H7 (cell line): ENCODE measurements at regions not wholly inside any gene's neighbourhood (a gene's known extent, or its start where the extent isn't known, plus 50 kb on each side); places are given as distances from the start of the nearest gene placed in this dataset.

ENCODE experiments used
- DNase-seq: peaks from one replicate; pipeline ENCODE4 v3.0.0; 2012
- H3K27me3 ChIP-seq: 2 replicates; pipeline ENCODE4 v1.6.0; 2011; ENCODE audit warnings: mild to moderate bottlenecking, low read length; ENCODE audit not compliant: control insufficient read depth, insufficient read depth
- H3K36me3 ChIP-seq: replicated peaks from 2 replicates; pipeline ENCODE4 v1.5.1; 2011; ENCODE audit warnings: low read length; ENCODE audit not compliant: control insufficient read depth, insufficient read depth
- H3K4me3 ChIP-seq: 2 replicates; pipeline ENCODE4 v1.5.1; 2011; ENCODE audit warnings: low read depth, mild to moderate bottlenecking, control low read depth, low read length, moderate library complexity; ENCODE audit not compliant: insufficient read depth

DNA sequence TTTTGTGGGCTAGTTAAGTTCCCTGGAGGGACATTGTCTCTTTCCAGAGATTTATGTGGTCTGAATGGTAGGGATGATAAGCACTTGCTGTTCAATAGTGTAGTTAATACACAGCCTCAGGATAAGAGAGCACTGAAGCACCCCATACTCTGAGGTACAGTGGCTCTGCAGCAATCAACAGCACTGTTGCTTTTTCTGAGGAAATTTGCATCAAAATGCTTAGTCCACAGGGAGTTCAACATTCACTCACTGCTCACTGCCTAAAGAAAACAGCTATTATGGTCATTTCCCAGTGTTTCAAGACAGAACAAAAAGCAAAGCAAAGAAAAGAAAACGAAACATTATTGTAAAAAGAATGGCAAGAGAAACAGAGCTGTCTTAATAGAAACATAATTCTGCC lies 441.9 kb downstream of the PLOD2 start:
- H3K27me3 ChIP-seq: no peaks in the 10 kb centered on the region
- DNase-seq: no peak

DNA sequence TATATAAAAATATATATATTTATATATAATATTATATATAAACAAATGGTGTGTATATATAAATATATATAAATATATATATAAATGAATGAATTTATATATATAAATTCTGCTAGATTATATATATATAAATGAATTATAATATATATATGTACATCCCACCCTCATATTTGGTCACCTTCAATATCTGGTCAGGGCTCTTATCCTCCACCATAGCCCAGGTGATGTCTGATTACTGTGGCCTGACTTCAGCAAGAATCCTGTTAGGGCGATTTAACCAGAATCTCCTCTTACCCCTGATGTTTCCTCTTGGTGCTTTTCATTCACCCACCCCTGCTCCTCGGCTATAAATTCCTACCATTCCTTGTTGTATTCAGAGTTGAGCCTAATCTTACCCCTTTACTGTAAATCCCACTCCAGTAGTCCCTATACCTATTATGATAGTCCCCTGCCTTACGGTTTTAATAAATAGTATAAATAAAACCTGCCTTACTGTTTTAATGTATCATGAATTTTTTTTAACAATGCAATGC lies 439.6 kb downstream of the PLOD2 start:
- no peak for DNase-seq
- no peaks in the 10 kb centered on the region for H3K27me3 ChIP-seq
- H3K4me3 ChIP-seq: no peak overlapping the region
- H3K36me3 ChIP-seq: no peaks in the 10 kb centered on the region

More for the DNA sequence above, 441.9 kb downstream of the PLOD2 start:
- Histone ChIP-seq H3K36me3 (no peaks in the 10 kb centered on the region), H3K4me3 (no peak overlapping the region)

DNA sequence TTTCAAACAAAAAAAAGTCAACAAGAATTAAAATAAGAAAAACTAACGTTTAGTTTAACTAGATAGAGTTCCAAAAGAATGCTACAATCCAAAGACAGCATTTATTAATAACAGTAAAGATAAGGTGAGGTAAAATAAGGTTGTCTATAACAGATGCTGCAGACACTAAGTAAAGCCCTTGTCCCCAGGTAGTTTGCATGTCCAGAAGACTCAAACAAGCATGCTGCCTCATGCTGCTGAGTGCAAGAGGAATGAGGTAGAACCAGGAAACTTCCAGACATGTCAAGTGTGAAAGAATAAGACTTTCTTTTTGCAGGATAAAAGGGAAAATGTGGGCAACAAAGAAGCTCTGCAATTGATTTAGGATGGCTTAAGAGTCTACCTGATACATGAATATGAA lies 439.2 kb downstream of the PLOD2 start:
- Histone ChIP-seq H3K36me3 (no peaks in the 10 kb centered on the region), H3K4me3 (no peak overlapping the region), H3K27me3 (no peaks in the 10 kb centered on the region)
- no peak for DNase-seq

DNA sequence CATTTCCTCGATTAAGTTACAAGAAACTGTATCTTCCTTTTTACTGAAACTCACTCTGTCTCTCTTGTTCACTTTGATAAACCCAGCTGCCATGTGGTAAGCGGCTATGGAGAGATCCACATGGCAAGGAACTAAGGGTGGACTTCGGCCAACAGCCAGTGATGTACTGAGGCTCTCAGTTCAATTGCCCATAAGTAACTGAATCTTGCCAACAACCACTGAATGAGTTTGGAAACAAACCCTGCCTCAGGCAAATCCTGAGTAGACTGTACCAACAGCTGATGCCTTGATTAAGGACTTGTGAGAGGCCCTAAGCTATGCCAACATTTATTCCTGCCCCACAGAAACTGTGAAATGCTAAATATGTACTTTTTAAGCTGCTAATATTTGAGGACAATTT lies 433.5 kb downstream of the PLOD2 start:
- H3K27me3 ChIP-seq: no peaks in the 10 kb centered on the region
- no peaks in the 10 kb centered on the region for H3K36me3 ChIP-seq
- H3K4me3 ChIP-seq: no peak overlapping the region
- DNase-seq: no peak

DNA sequence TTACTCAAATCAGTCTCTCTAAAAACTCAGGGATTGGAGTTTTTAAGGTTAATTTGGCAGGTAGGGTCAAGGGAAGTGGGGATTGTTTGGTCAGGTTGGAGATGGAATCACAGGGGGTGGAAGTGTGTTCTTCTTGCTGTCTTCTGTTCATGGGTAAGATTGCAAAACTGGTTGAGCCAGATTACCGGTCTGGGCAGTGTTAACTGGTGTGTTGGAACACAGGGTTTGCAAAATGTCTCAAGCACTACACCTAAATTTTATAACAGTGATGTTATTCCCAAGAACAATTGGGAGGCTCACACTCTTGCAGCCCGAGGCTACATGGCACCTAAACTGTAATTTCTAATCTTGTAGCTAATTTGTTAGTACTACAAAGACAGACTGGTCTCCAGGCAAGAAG lies 425.4 kb downstream of the PLOD2 start:
- Histone ChIP-seq H3K36me3 (no peaks in the 10 kb centered on the region), H3K27me3 (no peaks in the 10 kb centered on the region), H3K4me3 (no peak overlapping the region)
- DNase-seq: no peak

DNA sequence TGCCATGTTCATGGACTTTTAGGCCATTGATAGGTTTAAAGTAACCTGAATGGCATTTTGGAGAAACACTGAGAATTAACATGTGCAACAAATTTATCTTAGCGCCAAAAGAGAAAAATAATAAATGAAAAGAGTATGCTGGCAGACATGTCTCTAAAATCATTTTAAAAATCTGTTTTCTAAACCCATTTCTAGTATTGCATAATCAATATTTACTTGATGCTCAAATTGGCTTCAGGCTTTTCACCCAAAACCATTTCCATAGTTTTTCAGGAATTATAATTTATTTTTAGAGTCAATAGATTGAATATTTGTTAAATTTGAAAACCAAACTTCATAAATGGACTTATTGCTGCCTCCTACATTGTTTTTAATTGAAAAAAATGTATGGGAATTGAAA lies 423.0 kb downstream of the PLOD2 start:
- Histone ChIP-seq H3K27me3 (no peaks in the 10 kb centered on the region), H3K36me3 (no peaks in the 10 kb centered on the region), H3K4me3 (no peak overlapping the region)
- DNase-seq: no peak

DNA sequence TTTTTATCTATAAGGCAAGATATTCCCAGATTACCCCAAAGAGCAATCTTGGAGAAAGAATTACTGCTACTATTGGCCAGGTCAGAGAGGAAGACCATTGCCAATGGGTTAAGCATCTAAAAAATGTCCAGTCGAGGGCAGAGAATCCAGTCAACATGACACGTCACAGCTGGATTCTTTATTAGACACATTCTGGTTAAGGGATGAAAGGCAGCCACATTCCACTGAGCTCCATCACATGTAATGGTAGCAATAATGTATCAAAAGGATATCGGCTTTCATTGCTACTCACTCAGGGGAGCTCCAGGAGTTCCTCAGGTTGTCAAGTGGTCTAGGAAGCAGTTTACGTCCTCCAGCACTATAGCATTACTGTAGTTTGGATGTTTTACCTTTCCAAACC lies 421.1 kb downstream of the PLOD2 start:
- DNase-seq: no peak
- no peak overlapping the region for H3K4me3 ChIP-seq

DNA sequence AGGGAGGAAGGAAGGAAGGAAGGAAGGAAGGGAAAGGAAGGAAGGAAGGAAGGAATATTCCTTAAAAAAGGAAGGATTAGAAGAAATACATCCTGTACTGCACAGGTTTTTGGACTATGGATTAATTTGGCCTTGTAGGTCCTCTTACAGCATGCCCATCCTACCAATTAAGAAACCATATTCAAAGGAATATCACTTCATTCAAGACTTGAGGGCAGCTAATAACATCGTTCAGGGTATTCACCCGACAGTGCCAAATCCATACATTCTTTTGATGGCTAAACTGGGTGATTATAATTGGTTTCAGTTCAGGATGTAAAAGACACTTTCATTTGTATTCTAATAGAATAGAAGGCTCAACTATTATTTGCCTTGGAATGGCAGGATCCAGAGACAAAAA lies 410.3 kb downstream of the PLOD2 start:
- no peak for DNase-seq
- Histone ChIP-seq H3K27me3 (no peaks in the 10 kb centered on the region), H3K4me3 (no peak overlapping the region), H3K36me3 (no peaks in the 10 kb centered on the region)

More for the DNA sequence above, 421.1 kb downstream of the PLOD2 start:
- no peaks in the 10 kb centered on the region for H3K27me3 ChIP-seq
- no peaks in the 10 kb centered on the region for H3K36me3 ChIP-seq

DNA sequence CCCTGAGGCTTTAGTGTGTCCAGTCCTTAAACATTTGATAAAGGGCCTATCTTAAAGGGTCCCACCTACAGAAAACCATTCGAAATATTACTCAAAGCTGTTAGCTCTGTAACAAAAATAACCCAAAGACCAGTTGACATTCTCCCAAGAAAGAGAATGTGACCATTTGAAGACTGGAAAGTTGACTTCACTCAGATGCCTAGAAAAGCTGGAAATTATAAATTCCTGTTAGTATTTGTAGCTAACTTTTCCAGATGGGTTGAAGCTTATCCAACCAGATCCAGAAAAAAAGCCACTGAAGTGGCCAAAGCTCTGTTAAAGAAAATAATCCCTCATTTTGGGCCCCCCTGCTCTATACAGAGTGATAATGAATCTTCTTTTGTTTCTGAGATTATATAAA lies 408.4 kb downstream of the PLOD2 start:
- DNase-seq: no peak
- Histone ChIP-seq H3K4me3 (no peak overlapping the region), H3K27me3 (no peaks in the 10 kb centered on the region), H3K36me3 (no peaks in the 10 kb centered on the region)

DNA sequence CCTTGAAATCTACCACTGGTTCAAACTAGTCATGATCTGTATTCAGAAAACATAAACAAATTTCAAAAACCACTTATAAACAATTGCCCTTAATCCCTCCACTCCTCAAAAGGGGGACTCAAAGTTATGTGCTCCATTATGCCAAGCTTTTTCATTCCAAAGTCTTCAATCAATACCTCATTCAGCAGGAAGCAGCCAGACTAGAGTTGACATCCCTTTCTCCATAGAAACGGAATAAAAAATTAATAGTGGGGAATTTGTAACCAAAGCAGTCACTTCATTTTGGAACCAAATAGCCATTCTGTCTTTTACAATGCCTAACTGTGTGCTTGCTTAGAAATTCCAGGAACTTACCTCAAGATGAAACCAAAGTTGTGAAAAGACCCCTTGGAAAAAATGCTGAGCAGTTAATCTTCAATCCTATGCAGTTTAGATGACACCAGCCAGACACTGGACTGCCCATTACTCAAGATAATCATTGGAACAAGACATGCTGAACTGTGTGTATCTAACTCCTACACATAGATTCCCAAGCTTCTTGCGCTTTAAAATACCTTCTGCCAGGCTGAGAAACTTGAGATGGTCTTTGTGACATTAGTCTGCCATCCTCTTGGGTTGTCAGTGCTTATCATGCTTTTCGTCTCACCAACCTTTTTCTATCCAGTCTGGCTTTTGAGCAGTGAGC lies 406.2 kb downstream of the PLOD2 start:
- Histone ChIP-seq H3K4me3 (no peak overlapping the region), H3K36me3 (no peaks in the 10 kb centered on the region), H3K27me3 (no peaks in the 10 kb centered on the region)
- DNase-seq: no peak

DNA sequence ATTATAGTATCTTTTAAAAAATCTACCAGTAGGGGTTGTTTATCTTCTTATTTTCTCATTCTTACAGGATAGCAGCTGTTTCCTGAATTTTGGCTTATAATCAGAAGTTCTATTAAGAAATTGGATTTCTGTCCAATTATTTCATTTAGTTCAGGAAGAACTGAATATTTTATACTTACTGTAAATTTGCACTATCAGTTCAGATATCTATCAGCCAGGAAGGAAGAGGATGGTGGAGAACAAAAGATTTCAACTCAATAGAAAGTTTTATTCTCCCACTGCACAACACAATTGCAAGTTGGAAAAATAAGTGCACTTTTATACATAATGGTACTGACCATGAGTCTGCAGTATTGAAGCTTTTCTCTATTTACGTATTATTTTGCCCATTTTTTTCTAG lies 400.9 kb downstream of the PLOD2 start:
- no peak for DNase-seq
- no peaks in the 10 kb centered on the region for H3K27me3 ChIP-seq
- no peak overlapping the region for H3K4me3 ChIP-seq
- no peaks in the 10 kb centered on the region for H3K36me3 ChIP-seq

DNA sequence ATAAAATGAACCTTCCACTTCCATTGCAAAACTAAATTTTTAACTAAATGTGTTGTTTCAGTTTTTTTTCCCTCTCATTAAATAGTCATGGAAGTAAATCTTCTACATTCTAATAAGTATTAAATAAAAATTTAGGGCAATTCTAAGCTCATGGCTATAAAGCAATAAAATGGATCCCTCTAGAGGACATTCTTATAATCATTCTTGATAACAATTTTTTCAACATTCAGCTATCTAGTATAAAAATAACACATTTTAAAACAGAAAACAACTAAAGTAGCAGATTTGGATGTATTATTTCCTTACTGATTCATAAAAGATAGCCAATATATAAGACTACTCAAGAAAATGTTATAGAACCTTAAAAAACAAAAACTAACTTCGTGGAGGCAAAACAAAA lies 393.1 kb downstream of the PLOD2 start:
- DNase-seq: no peak
- no peaks in the 10 kb centered on the region for H3K27me3 ChIP-seq
- no peak overlapping the region for H3K4me3 ChIP-seq

DNA sequence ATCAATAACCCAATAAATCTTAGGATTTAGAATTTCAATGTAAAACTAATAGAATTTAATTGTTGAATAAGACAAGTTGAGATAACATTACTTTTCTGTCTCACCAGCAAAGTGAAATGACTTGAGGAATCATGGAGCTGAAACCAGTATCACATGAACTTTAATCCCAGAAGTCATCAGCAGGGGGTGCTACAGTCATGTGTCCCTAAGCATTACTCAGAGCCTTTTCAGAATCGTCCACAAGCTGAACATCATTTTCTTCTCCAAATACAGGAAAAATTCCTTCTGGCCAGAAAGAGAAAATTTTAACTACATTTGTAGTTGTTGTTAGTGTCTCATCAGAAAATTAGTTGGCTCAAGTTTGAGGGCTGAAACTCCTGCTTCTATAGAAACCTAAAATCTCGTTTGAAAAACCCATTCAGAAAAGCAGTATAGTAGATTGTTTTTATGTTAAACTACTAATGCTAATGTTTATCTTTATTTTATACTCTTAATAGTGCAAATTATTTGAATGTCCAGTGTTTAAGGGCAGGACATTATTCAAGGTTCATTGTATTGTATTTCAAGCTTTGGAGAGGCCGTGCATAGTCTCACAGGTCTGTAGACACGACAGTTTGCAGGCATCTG lies 384.1 kb downstream of the PLOD2 start:
- no peaks in the 10 kb centered on the region for H3K27me3 ChIP-seq
- DNase-seq: peak; percentile 2
- no peaks in the 10 kb centered on the region for H3K36me3 ChIP-seq
- H3K4me3 ChIP-seq: no peak overlapping the region

More for the DNA sequence above, 393.1 kb downstream of the PLOD2 start:
- H3K36me3 ChIP-seq: no peaks in the 10 kb centered on the region

DNA sequence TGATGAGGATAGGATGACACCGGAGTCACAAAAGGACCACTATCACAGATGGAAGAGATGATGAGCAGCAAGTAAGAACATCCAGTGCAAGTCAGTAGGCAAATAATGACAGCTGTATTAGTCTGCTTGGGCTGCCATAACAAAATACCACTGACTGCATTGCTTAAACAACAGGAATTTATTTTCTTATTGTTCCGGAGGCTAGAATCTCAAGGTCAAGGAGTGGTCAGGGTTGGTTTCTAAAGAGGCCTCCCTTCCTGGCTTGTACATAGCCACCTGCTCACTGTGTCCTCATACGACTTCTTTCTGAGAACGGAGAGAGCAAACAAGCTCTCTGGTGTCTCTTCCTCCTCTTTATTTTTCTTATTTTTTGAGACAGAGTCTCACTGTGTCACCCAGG lies 380.7 kb downstream of the PLOD2 start:
- H3K36me3 ChIP-seq: no peaks in the 10 kb centered on the region
- H3K27me3 ChIP-seq: no peaks in the 10 kb centered on the region
- no peak overlapping the region for H3K4me3 ChIP-seq
- DNase-seq: no peak

DNA sequence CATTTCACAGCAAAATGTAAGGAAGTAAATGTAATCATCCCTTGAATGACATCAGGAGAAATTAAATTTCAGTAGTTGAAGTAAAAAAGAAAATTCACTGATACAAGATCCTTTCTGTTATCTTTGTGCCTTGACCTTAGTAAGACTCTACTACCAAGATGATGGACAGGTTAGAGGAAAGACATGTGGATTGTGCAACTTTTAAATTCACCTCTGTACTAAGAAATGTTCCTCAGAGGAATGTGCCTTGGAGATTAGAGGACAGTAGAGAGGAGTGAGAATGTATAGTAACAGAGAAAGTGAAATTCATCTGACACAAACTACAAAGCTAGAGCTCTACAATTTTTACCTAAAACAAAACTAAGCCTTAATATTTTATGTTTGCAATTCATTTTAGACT lies 375.3 kb downstream of the PLOD2 start:
- H3K36me3 ChIP-seq: no peaks in the 10 kb centered on the region
- H3K27me3 ChIP-seq: no peaks in the 10 kb centered on the region
- no peak for DNase-seq
- H3K4me3 ChIP-seq: no peak overlapping the region
